Left lobe of liver (tissue), 2 donors: ENCODE measurements at regions not wholly inside any gene's neighbourhood (a gene's known extent, or its start where the extent isn't known, plus 50 kb on each side); places are given as distances from the start of the nearest gene placed in this dataset.
"Not testable (repeated sequence)": the region's sequence is repeated elsewhere in the genome, so short reads cannot be mapped to it uniquely, and the experiment has no call there.

Experiments used
- ATAC-seq: fragments of 200-7000 bp; cut with Tn5 transposase; one replicate; pipeline ENCODE4 v1.9.1; 2020; ENCODE audit warnings: mild to moderate bottlenecking, moderate library complexity
- DNase-seq: peaks from one replicate; pipeline ENCODE4 v3.0.0-alpha.2; 2020; ENCODE audit warnings: low spot score
- donor health status: DM: no; HTN: no; CAD: no; lungs with moderate emphysema.
- donor health status: DM: no; HTN: yes; CAD: no.

DNA sequence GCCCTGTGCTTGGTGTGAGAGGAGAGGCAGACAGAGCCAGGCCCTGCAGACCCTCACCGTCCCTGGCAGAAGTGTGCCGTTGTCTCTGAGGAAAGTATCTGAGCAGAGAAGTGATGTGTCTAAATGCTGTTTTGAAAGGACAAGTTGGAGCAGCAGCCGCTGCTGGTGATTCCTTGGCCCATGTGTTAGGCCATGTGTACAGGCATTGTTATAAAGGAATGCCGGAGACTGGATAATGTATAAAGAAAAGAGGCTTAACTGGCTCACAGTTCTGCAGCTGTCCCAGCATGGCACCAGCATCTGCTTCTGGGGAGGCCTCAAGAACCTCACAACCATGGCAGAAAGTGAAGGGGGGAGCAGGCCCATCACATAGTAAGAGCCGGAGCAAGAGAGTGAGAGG, 334.6 kb upstream of the ATP10A start:
- no peak for DNase-seq
- ATAC-seq: no peak

DNA sequence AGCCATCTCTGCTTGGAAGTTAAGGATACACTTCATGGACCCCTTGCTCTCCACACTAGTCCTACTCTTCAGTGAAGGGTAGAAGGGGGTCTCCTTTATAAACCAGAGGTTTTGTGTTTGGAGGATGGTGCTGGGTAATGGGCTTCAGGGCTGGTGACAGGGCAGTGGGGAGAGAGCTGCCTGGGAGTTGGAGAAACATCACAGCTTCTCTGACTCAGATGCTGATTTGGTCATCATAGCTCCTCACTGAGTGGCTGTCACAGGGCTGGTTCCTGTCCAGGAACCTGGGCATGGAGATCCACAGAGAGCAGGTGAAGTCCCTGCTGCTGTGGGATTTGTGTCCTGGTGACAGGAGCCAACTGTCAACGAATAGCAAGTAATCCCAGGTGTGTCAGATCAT, 333.9 kb upstream of the ATP10A start:
- ATAC-seq (no peak), DNase-seq (no peak)

DNA sequence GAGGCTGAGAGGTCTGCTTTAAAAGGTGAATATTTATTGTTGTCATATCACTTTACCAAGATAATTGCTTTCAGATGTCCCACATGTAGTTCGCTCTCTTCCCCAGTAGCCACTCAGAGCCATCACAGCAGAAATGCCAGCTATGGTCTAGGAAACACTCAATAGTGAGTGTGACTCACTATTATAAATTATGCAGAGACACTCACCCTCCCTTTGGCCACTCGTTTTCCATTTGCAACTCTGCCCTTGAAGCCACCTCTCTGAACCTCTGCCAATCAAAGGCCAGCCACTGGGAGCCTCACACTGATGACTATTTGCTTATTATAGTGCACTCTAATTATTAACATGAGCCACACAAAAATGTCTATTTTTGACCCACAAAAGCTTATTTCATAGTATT, 328.1 kb upstream of the ATP10A start:
- no peak for ATAC-seq
- no peak for DNase-seq

DNA sequence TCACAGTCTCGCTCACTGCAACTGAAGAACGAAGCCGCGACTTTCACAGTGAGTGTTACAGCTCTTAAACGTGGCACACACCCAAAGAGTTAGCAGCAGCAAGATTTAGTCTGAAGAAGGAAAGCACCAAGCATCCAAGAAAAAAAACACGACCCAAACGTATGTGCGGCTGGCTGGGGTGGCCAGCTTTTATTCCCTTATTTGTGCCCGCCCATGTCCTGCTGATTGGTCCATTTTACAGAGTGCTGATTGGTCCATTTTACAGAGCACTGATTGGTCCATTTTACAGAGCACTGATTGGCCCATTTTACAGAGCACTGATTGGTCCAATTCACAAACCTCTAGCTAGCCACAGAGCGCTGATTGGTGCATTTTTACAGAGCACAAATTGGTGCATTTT, 323.0 kb upstream of the ATP10A start:
- not testable (repeated sequence) for ATAC-seq, DNase-seq

DNA sequence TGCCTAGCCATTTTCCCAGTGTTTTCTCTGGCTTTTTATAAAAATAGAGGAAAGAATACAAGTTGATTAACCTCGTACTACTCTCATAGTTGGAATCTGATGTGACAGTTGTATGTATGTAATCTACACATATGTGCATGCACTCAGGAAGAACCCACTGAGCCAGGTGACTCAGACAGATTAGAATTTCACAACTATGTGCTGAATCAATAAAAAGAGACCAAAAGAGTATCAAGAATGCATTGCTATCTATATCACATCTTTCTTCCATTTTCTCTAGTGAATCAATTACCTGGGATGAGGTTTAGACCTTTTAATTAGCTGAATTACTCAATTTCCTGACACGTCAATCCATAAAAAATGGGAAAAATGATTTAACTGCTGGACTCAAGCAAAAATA, 319.3 kb upstream of the ATP10A start:
- no peak for ATAC-seq
- DNase-seq: no peak

DNA sequence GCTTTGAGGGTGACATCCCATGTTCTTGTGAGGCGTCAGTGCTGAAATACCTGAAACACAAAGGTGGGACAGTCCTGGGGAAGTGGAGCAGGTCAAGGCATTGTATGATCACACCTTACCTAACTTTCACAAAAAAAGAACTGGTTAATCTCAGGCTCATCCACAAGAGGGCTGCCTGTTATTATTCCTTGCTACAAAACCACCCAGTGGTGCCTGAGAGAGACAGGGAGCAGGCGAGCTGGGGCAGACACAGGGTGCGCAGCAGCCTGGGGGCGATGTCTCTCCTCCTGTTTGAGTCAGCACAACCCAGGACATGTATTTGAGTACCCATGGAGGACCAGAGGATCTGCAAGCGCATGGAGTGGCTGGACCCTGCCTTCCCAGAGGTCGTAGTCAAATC, 316.8 kb upstream of the ATP10A start:
- no peak for DNase-seq
- ATAC-seq: no peak

DNA sequence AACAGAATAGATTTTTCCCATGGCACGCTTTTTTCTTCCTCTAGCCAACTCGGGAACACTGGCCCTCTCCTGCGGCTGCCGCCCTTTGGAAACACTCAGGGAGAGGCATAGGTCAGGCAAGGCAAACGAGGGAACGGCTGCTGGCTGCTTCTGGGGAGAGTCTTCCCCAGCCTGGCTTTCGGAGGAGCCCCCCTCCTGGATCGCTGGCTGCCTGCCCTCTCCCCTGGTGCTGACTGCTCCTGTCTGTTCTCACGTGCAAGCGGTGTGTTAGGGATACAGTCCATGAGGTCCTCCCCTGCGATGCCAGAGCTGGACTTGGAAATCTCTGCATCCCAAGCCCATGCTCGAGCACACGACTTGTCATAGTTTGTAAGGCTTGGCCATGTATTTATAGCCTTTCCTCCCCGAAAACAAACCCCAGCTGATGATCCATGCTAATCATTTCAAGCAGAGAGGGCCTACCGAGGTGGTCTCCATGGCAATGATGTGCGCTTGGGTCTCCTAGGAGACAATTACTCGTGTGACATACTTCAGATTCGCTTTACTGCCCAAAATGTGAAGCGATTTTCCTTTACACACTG, 315.6 kb upstream of the ATP10A start:
- DNase-seq: no peak
- no peak for ATAC-seq

DNA sequence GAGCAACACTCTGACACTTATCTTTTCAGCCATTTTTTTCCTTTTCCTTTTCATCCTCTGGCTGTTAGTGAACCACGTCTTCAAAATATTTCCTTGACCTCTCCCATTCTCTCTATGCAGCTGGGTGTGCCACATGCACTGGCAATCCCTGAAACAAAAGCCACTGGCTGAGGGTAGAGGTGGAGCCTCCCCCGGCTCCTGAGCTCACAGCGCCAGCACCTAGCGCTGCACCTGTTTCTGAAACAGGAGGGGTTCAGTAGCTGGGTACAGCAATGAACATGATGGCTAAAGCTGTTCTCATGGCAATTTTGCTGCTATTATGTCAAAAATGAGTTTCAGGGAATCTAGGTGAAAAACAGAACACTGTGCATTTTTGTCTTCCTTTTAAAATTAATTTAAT, 314.7 kb upstream of the ATP10A start:
- ATAC-seq (no peak), DNase-seq (no peak)

DNA sequence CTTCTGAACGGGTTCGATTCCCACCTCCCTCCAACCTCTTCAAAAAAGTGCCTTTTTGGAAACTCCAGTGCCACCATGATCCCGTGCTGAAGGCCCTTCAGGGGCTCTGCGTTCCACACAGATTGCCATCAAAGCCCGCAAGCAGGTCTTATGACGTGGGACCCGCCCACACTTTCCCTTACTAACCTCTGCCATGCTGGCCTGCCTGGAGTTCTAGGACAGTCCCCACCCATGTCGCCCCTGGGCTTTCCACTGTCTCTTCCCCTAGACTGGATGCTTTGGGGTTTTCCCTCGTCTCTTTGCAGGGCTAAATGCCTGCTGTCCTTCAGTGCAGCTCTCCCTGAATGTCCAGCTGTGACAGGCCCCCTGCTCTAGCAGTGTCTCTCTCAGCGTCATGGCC, 313.7 kb upstream of the ATP10A start:
- DNase-seq: no peak
- ATAC-seq: no peak

DNA sequence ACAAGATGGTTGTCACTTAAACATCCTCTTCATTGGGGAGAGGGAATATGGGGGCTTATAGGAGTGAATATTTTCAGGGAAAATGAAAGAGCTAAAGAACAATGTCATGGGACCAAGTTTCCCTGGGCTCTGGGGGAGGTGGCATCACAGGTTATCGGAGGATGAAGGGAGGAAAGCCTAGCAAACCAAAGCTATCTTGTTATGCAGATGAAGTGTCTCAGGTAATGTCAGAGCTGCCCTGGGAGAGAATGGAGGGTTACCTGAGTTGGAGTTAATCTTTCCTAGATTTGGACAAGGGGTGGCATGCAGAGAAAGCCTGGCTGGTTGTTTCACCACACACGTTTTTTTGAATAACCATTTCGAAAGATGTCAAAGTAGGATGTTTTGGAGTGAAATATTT, 308.1 kb upstream of the ATP10A start:
- no peak for ATAC-seq

DNA sequence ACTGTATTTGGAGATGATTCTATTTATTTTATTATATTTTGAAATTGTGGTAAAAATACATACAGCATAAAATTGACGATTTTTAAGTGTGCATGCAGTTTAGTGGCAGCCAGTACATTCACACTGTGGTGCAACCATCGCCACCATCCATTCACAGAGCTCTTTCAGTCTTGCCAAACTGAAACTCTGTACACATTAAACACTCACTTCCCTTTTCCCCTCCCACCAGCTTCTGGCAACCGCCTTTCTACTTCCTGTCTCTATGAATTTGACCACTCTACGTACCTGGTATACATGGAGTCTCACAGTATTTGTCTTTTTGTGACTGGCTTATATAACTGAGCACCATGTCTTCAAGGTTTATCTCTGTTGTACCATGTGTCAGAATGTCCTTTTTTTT, 303.3 kb upstream of the ATP10A start:
- DNase-seq (no peak), ATAC-seq (no peak)

More for the DNA sequence above, 308.1 kb upstream of the ATP10A start:
- no peak for DNase-seq

DNA sequence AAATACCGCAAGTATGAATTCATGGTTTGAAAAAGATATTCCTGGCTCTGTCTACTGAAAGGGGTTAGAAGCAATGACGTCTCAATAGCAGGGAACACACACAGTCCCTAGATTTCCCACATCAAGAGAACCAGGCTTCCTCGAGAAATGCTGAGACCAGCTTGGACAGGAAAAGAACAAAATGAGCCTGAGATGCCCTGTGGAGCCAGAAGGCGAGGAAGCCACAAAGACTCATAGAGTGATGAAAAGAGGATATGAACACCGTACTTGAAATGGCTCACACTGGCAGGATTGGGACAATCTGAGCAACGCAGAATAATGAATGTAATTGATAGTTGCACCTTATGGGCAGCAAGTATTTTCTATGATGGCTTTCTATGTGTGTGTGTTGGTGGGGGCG, 302.4 kb upstream of the ATP10A start:
- no peak for ATAC-seq

DNA sequence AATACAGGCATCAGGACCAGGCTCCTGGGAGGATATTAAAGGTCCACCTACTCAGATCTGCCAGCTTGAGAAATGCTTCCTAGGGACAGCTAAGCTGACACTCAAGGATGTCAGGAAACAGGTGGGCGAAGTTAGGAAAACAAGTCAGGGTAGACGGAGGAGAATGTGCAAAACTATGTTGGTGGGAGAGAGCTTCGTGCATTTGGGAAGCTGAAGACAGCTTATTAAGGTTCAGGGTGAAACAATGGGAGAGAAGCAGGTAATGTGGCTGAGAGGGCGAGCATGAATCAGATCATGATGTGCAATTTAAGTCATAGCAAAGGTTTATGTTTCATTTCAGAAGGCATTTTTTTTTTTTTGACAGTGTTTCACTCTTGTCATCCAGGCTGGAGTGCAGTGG, 297.2 kb upstream of the ATP10A start:
- no peak for DNase-seq
- no peak for ATAC-seq

More for the DNA sequence above, 302.4 kb upstream of the ATP10A start:
- no peak for DNase-seq

DNA sequence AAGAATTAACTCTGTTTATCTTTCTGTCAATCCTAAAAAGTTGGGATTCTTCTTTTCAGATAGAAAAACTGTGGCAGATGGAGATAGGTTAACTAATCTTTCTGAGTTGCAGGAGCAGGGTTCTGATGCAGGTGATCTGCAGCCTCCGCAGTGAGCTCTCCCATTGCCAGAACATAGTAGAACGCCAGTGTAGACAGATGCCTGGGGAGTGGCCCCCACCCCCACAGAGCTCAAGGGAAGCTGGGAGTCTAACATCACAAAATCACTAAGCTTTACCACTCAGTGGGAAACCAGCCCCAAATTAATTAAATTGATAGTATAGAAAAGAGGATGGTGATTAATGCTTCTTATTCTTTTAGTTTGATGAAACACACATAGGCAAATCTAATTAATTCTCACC, 295.0 kb upstream of the ATP10A start:
- DNase-seq (no peak), ATAC-seq (no peak)

DNA sequence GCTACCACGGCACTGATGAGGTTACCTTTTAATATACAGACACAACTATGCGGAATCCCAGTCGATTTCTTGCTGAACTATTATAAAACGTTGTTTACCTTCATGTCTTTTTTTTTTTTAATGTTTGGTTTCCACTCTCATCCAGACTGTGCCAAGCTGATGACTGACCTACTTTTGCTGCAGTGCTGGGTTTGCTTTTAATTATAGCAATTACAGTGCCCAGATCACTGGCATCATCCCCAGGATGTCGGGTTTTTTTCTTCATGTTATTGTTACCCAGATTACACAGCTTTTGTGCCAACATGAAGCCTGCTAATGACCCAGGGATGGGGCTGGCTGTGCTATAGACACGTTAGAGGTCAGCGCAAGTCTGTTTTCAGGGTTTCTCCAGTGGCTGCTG, 294.0 kb upstream of the ATP10A start:
- no peak for ATAC-seq

DNA sequence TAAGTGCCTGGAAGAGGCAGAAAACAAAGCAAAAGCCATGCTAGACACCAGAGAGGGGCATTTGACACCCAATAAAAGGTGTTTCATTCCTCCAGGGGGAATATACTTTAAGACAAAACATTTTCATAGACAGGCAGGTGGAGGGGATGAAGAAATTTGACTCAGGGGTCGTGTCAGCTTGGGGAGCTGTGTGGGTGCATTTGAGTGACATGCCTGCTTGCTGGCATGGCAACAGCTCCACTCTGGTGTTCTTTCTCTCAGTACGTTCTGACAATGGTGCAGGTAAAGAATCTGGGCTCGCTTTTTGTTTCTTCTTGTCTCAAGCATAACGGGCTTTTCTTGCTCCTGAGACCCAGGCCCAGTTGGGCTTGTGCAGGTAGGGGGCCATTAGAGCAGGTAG, 292.9 kb upstream of the ATP10A start:
- DNase-seq (no peak), ATAC-seq (no peak)

More for the DNA sequence above, 294.0 kb upstream of the ATP10A start:
- no peak for DNase-seq

DNA sequence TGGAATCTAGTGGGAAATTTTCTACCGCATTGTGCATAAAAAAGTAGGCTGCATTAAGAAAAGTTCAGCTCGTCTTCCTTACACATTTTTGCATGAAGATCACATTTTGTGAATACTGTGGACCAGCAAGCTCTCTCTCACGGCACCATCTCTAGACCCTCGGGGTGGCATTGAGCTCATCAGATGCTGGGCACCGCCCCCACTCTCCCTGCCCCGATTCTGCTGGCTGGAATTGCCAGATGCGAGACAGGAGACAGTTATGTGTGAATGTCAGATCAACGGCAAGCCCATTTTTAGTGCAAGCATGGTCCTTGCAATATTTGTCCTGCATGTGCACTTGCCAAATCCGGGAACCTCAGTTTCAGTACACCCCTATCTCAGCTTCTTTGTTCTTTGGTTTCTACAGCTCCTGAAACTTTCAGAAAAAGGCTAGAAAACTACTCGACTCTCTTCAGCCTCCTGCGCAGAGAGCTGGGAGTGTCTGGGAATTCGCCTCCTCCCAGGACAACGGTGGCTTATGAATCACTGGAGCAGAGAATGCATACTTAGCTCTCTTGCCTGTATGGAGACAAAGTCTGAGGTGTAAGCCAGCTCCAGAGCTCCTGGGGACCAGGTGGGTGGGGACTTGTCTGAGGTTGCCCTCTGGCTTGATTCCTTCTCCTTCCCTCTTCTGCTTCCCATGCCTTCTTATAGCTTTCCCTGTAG, 285.2 kb upstream of the ATP10A start:
- ATAC-seq: no peak
- no peak for DNase-seq

DNA sequence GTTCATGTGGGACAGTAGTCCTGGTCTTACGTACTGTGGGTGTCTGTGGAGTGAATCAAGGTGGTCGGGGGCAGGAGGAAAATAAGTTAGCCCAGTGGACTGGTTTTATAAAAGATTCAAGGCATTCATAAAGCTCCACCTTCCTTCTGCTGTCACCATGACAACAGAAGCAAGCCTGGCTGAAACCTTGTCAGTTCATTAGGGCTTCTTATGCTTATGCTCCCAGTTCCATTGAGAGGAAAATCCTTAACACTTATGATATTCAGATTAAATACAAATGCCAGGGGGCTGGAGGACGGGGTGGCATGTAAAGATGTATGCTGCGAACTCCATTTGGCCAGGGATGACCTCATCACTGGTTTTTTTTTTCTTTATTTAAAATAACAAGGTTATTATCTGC, 283.1 kb upstream of the ATP10A start:
- no peak for DNase-seq
- ATAC-seq: no peak

DNA sequence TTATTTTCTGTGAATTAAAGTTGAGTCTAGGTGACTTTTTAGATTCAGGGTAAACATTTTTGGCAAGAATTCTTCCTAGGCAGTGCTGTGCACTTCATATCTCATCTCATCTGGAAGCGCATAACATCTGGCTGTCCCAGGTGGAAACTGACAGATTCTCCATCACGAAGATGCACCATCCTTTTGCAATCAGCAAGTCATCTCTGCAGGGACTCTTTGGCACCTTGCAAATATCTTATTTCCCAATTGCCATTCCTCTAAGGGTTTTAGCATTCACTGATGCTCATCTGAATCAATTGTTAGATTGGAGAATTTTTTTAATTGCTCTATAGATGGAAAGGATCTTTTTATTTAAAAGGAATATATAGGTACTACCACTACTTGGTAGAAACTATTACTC, 282.7 kb upstream of the ATP10A start:
- DNase-seq: no peak
- ATAC-seq: no peak

DNA sequence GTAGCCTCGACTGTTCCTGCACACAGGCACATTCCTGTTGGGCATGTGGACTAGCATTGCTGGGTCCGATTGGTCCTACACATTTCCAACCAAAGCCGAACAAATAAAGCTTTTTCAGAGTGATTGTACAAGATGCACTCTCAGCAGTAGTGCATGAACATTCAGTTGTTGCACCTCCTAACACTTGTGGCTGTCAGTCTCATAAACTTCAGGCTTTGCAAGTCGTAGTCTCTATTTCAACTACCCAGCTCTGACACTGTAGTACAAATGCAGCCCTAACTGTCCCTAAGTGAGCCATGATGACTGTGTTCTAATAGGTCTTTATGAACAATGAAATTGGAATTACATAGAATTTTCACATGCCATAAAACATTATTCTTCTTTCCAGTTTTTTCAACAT, 281.7 kb upstream of the ATP10A start:
- DNase-seq: no peak

DNA sequence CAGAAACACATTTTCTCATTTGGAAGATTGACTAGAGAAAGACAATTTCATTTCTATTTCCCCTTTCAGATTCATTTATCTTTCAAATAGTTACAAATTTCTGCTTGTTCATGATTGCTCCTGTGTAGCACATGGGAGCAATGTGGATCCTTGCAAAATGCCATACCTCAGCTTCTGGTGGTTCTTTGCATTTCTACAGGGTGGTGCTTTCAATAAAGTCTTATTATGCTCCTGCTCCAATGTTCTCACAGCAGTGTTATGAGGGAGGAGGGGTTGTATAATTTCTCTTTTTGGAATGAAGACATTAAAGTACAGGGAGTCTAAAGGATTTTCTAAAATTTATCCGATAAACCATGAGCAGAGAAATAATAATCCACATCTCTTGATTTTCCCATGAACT, 280.1 kb upstream of the ATP10A start:
- DNase-seq (no peak), ATAC-seq (no peak)

More for the DNA sequence above, 281.7 kb upstream of the ATP10A start:
- no peak for ATAC-seq

DNA sequence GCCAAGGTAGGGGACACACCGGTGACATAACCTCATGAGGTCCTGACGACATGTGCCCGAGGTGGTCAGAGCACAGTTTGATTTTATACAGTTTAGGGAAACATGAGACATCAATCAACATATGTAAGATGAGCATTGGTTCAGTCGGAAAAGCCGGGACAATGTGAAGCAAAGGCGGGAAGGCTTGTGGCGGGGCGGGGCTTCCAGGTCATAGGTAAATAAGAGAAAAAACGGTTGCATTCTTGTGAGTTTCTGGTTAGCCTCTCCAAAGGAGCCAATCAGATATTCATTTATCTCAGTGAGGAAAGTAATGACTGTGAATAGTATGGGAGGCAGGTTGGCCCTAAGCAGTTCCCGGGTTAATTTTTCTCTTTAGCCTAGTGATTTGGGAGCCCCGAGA, 271.7 kb upstream of the ATP10A start:
- ATAC-seq: no peak
- DNase-seq: no peak

DNA sequence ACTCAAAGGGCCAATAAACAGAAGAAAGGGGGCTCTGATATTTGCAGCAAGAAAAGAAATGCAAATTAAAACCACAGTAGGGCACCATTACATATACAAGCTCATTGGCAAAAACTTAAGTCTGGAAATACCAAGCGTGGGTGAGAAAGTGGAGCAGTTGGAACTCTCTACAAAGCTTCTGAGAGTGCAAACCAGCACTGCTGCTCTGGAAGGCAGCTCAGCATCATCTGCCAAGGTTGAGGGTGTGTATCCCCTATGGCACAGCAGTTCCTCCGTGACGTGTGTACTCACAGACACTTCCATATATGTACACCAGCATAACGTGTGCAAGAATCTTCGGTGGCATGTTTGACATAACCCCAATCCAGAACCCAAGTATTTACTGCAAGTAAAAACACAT, 271.0 kb upstream of the ATP10A start:
- no peak for DNase-seq
- no peak for ATAC-seq
